Endothelial cell of umbilical vein (primary cell): ENCODE measurements at regions not wholly inside any gene's neighbourhood (a gene's known extent, or its start where the extent isn't known, plus 50 kb on each side); places are given as distances from the start of the nearest gene placed in this dataset.

Experiments used
- EZH2 ChIP-seq: IDR thresholded peaks from 2 replicates; pipeline ENCODE4 v1.6.1; 2012; ENCODE audit warnings: borderline replicate concordance, low read depth, mild to moderate bottlenecking, moderate library complexity, low read length, inconsistent platforms; ENCODE audit not compliant: severe bottlenecking
- FOS ChIP-seq: IDR thresholded peaks from 2 replicates; pipeline ENCODE4 v1.6.1; 2011; ENCODE audit warnings: mild to moderate bottlenecking, low read length, moderate library complexity, borderline replicate concordance; ENCODE audit not compliant: insufficient read depth
- GATA2 ChIP-seq: IDR thresholded peaks from 2 replicates; pipeline ENCODE4 v1.7.0; 2011; ENCODE audit warnings: low read depth, mild to moderate bottlenecking, moderate library complexity, mixed read lengths, low read length; ENCODE audit not compliant: insufficient read length, insufficient read depth
- JUN ChIP-seq: IDR thresholded peaks from 2 replicates; pipeline ENCODE4 v1.6.1; 2011; ENCODE audit warnings: borderline replicate concordance, low read depth; ENCODE audit not compliant: insufficient read length, insufficient read depth
- MYC ChIP-seq: IDR thresholded peaks from one replicate; pipeline ENCODE4 v1.6.1; 2011; ENCODE audit warnings: mild to moderate bottlenecking, low read depth, low read length
- POLR2A ChIP-seq: IDR thresholded peaks from 2 replicates; pipeline ENCODE4 v1.6.1; 2012; ENCODE audit warnings: low read depth, mild to moderate bottlenecking, control low read depth, low read length
- POLR2AphosphoS5 ChIP-seq: IDR thresholded peaks from 2 replicates; pipeline ENCODE4 v1.6.1; 2012; ENCODE audit warnings: low read depth, mild to moderate bottlenecking, control low read depth, low read length, moderate library complexity; ENCODE audit not compliant: insufficient read depth
- TF ChIP-seq, protein P1 (sequence below), 2 donors: IDR thresholded peaks; 1 replicate in 1 of 2; 2 replicates in 1 of 2; pipeline ENCODE4 v1.5.1; 2011; ENCODE audit warnings: low read length in 2 of 2, mild to moderate bottlenecking in 2 of 2, moderate library complexity in 2 of 2, control low read depth in 1 of 2, inconsistent platforms in 1 of 2, low read depth in 1 of 2; ENCODE audit not compliant: insufficient read depth in 1 of 2; ENCODE audit errors: extremely low read depth in 1 of 2
- TF ChIP-seq, protein P2 (sequence below): IDR thresholded peaks from 2 replicates; pipeline ENCODE4 v1.6.1; 2011; ENCODE audit not compliant: insufficient read depth, insufficient read length

GRCh38 chr9:90000925-90001324, 396.1 kb downstream of the GADD45G start:
- no peak for TF ChIP-seq EZH2
- TF ChIP-seq, protein P1, sequence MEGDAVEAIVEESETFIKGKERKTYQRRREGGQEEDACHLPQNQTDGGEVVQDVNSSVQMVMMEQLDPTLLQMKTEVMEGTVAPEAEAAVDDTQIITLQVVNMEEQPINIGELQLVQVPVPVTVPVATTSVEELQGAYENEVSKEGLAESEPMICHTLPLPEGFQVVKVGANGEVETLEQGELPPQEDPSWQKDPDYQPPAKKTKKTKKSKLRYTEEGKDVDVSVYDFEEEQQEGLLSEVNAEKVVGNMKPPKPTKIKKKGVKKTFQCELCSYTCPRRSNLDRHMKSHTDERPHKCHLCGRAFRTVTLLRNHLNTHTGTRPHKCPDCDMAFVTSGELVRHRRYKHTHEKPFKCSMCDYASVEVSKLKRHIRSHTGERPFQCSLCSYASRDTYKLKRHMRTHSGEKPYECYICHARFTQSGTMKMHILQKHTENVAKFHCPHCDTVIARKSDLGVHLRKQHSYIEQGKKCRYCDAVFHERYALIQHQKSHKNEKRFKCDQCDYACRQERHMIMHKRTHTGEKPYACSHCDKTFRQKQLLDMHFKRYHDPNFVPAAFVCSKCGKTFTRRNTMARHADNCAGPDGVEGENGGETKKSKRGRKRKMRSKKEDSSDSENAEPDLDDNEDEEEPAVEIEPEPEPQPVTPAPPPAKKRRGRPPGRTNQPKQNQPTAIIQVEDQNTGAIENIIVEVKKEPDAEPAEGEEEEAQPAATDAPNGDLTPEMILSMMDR (IDR thresholded peaks at IDR 0.05; ENCODE audit: extremely low read depth in 1 of 2, insufficient read depth in 1 of 2, low read depth in 1 of 2, low read length in 2 of 2): no peak
- no peak for TF ChIP-seq POLR2A
- TF ChIP-seq, protein P2, sequence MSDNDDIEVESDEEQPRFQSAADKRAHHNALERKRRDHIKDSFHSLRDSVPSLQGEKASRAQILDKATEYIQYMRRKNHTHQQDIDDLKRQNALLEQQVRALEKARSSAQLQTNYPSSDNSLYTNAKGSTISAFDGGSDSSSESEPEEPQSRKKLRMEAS: no peak
- TF ChIP-seq JUN: no peak
- no peak for TF ChIP-seq POLR2AphosphoS5
- no peak for TF ChIP-seq MYC
- no peak for TF ChIP-seq GATA2
- TF ChIP-seq FOS: no peak
